IMR-90 (cell line): ENCODE measurements at regions not wholly inside any gene's neighbourhood (a gene's known extent, or its start where the extent isn't known, plus 50 kb on each side); places are given as distances from the start of the nearest gene placed in this dataset.

Experiments
- ATAC-seq: fragments of 200-7000 bp; cut with Tn5 transposase; 2 replicates; pipeline ENCODE4 v1.9.1; 2020; ENCODE audit warnings: low read depth, mild to moderate bottlenecking, moderate library complexity
- BruUV-seq: library from RNA; stranded (reverse); fragments of 400-500 nt; replicated peaks from 2 replicates; lab custom pipeline; 2021; lab: Mats Ljungman, UMichigan
- CTCF ChIA-PET: fragments of 300-600 bp; formaldehyde crosslinking; extraction: SDS; loops from one replicate; lab custom pipeline; 2021; ENCODE audit warnings: antibody characterized with exemption; lab: Yijun Ruan, JAX
- POLR2A ChIA-PET: fragments of 300-600 bp; sonication (Branson Sonifier 250); formaldehyde crosslinking; loops from one replicate; lab custom pipeline; 2022; ENCODE audit warnings: antibody characterized with exemption; ENCODE audit not compliant: unreplicated experiment; lab: Charles Lee
- DNase-seq: peaks from one replicate; pipeline ENCODE4 v3.0.0; 2013
- H2AFZ ChIP-seq: replicated peaks from 2 replicates; pipeline ENCODE3; 2013; ENCODE audit warnings: low read length, mild to moderate bottlenecking; ENCODE audit not compliant: poor library complexity
- H2AK5ac ChIP-seq: 2 replicates; pipeline ENCODE4 v1.6.1; 2013; ENCODE audit warnings: low read depth, low read length, inconsistent platforms
- H2AK9ac ChIP-seq: replicated peaks from 2 replicates; pipeline ENCODE3; 2013; ENCODE audit warnings: mild to moderate bottlenecking, low read depth, low read length, moderate library complexity; ENCODE audit not compliant: poor library complexity
- H2BK120ac ChIP-seq: 2 replicates; pipeline ENCODE4 v1.6.1; 2013; ENCODE audit warnings: low read depth, low read length, inconsistent platforms
- H2BK15ac ChIP-seq: 3 replicates; pipeline ENCODE4 v1.6.1; 2013; ENCODE audit warnings: low read depth, low read length, inconsistent platforms
- H2BK20ac ChIP-seq: 2 replicates; pipeline ENCODE4 v1.6.1; 2013; ENCODE audit warnings: low read depth, mild to moderate bottlenecking, inconsistent platforms, low read length, moderate library complexity
- H2BK5ac ChIP-seq: 2 replicates; pipeline ENCODE4 v1.6.1; 2013; ENCODE audit warnings: mild to moderate bottlenecking, low read depth, low read length, inconsistent platforms; ENCODE audit not compliant: poor library complexity, severe bottlenecking
- H3K14ac ChIP-seq: replicated peaks from 2 replicates; pipeline ENCODE4 v1.6.1; 2013; ENCODE audit warnings: low read depth, low read length, inconsistent platforms
- H3K18ac ChIP-seq: 2 replicates; pipeline ENCODE4 v1.6.1; 2013; ENCODE audit warnings: low read depth, low read length, control low read depth
- H3K23ac ChIP-seq: 2 replicates; pipeline ENCODE4 v1.6.1; 2013; ENCODE audit warnings: low read depth, low read length, inconsistent platforms
- H3K27ac ChIP-seq: 2 replicates; pipeline ENCODE4 v1.5.1; 2013; ENCODE audit warnings: mild to moderate bottlenecking, control low read depth, low read length; ENCODE audit not compliant: insufficient read depth
- H3K27me3 ChIP-seq: 2 replicates; pipeline ENCODE4 v1.6.1; 2013; ENCODE audit warnings: low read length; ENCODE audit not compliant: control insufficient read depth, insufficient read depth
- H3K36me3 ChIP-seq: 2 replicates; pipeline ENCODE4 v1.6.1; 2013; ENCODE audit warnings: low read length, mixed read lengths; ENCODE audit not compliant: control insufficient read depth, insufficient read depth
- H3K4ac ChIP-seq: 2 replicates; pipeline ENCODE4 v1.6.1; 2013; ENCODE audit warnings: low read depth, low read length, inconsistent platforms
- H3K4me1 ChIP-seq: 2 replicates; pipeline ENCODE4 v1.6.1; 2013; ENCODE audit warnings: low read length, mixed read lengths; ENCODE audit not compliant: control insufficient read depth, insufficient read depth
- H3K4me2 ChIP-seq: 2 replicates; pipeline ENCODE4 v1.6.1; 2013; ENCODE audit warnings: low read depth, mild to moderate bottlenecking, control low read depth, low read length, moderate library complexity
- H3K4me3 ChIP-seq: 2 replicates; pipeline ENCODE4 v1.5.1; 2013; ENCODE audit warnings: low read depth, mild to moderate bottlenecking, control low read depth, low read length, moderate library complexity; ENCODE audit not compliant: insufficient read depth
- H3K56ac ChIP-seq: 2 replicates; pipeline ENCODE4 v1.6.1; 2013; ENCODE audit warnings: low read length, inconsistent platforms; ENCODE audit not compliant: insufficient read depth; ENCODE audit errors: extremely low read depth
- H3K79me1 ChIP-seq, 2 experiments: 2 replicates each; pipeline ENCODE4 v1.6.1; 2013; ENCODE audit warnings: low read length in 2 of 2, inconsistent platforms in 1 of 2, low read depth in 1 of 2
- H3K9ac ChIP-seq: 2 replicates; pipeline ENCODE4 v1.6.1; 2013; ENCODE audit warnings: low read depth, low read length, control low read depth
- H3K9me1 ChIP-seq: 2 replicates; pipeline ENCODE4 v1.6.1; 2013; ENCODE audit warnings: low read length, inconsistent platforms; ENCODE audit not compliant: insufficient read depth
- H3K9me3 ChIP-seq: 2 replicates; pipeline ENCODE4 v1.6.1; 2013; ENCODE audit warnings: low read length; ENCODE audit not compliant: control insufficient read depth, insufficient read depth
- H4K20me1 ChIP-seq: 2 replicates; pipeline ENCODE4 v1.6.1; 2013; ENCODE audit warnings: low read length, inconsistent platforms; ENCODE audit not compliant: insufficient read depth
- H4K5ac ChIP-seq: 2 replicates; pipeline ENCODE4 v1.6.1; 2013; ENCODE audit warnings: mild to moderate bottlenecking, low read depth, low read length, control low read depth
- H4K8ac ChIP-seq, 2 experiments: 2 replicates each; pipeline ENCODE4 v1.6.1; 2013; ENCODE audit warnings: low read depth in 2 of 2, low read length in 2 of 2, control low read depth in 1 of 2, inconsistent platforms in 1 of 2
- H4K91ac ChIP-seq: 2 replicates; pipeline ENCODE4 v1.6.1; 2013; ENCODE audit warnings: low read depth, low read length, inconsistent platforms; ENCODE audit not compliant: insufficient read depth
- BHLHE40 ChIP-seq: fragments of 150-350 bp; IDR thresholded peaks from 2 replicates; pipeline ENCODE4 v1.6.1; 2016; ENCODE audit warnings: mild to moderate bottlenecking, low read depth, low read length
- CEBPB ChIP-seq: IDR thresholded peaks from 2 replicates; pipeline ENCODE4 v1.6.1; 2012; ENCODE audit warnings: low read depth, low read length, improper control_type of control experiment
- MAFK ChIP-seq: IDR thresholded peaks from 2 replicates; pipeline ENCODE4 v1.6.1; 2012; ENCODE audit warnings: low read depth, low read length, improper control_type of control experiment
- POLR2A ChIP-seq: IDR thresholded peaks from 2 replicates; pipeline ENCODE4 v1.6.1; 2012; ENCODE audit warnings: mild to moderate bottlenecking, low read depth, low read length
- WGBS, 2 experiments: methylation state at CpG; one replicate each; pipeline versions ENCODE4 v1.1.5 to v1.1.7; 2013; ENCODE audit warnings: missing lambda C conversion rate in 2 of 2; ENCODE audit not compliant: insufficient read length in 1 of 2; ENCODE audit errors: extremely low coverage in 2 of 2; 5-methylcytosine and 5-hydroxymethylcytosine counted together
- dilution Hi-C: fragments of 300-500 bp; cut with HindIII; formaldehyde crosslinking; loops from one replicate; pipeline ENCODE4 v1.14.3; 2018; ENCODE audit warnings: low sequenced_read_pairs; ENCODE audit not compliant: unreplicated experiment
- in situ Hi-C: fragments of 300-500 bp; cut with MboI; formaldehyde crosslinking; loops from 3 replicates; pipeline ENCODE4 v1.14.3; 2019; ENCODE audit warnings: low sequenced_read_pairs, inconsistent platforms, mixed read lengths
- intact Hi-C: fragments of 100-400 bp; cut with micrococcal nuclease; formaldehyde crosslinking; loops from 2 replicates; pipeline ENCODE4 v1.10.0; 2022

DNA sequence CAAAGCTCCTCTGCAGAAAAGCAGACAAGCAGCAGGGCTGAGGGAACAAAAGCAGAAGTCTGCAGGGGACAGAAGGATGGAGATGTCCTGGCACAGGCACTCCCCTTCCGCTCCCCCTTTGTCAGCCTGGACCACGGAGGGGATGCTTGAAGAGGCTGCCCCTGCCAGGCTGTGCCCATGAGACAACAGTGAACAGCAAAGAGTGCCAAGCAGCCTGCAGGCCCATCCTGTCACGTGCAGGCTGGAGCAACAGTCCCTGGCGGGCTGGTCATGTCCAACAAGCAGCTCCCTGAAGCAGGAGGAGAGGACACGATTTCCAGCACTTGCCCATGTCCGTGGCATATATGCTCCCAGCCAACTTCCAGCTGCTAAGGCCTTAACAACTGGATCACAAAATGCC is 132.3 kb downstream of the IRX2 start:
- dilution Hi-C loops (no loop called here), intact Hi-C loops (no loop called here), in situ Hi-C loops (no loop called here)
- no peak for ATAC-seq
- Histone ChIP-seq H2AK5ac (no peak overlapping the region), H3K9ac (no peak overlapping the region), H2BK120ac (no peak overlapping the region), H3K27me3 (no peaks in the 10 kb centered on the region), H3K4me1 (no peaks in the 10 kb centered on the region), H3K36me3 (no peaks in the 10 kb centered on the region), H3K4me2 (no peak overlapping the region), H4K8ac (no peak overlapping the region), H4K5ac (no peak overlapping the region), H3K4me3 (no peak overlapping the region), H3K14ac (no peak overlapping the region), H3K23ac (no peak overlapping the region), H2BK5ac (no peak overlapping the region), H3K9me1 (no peaks in the 10 kb centered on the region), H3K56ac (no peak overlapping the region), H3K4ac (no peak overlapping the region), H3K79me1 (no peaks in the 10 kb centered on the region), H3K9me3 (peaks cover 40% of the 10 kb centered on the region), H4K20me1 (no peaks in the 10 kb centered on the region), H2BK15ac (no peak overlapping the region), H2AK9ac (peak overlapping the region; percentile 50), H2AFZ (no peak overlapping the region), H4K91ac (no peak overlapping the region), H2BK20ac (no peak overlapping the region), H3K27ac (no peak overlapping the region), H3K18ac (no peak overlapping the region)
- BruUV-seq, result no TSS peak
- no peak for DNase-seq
- WGBS, 2 experiments, result 32% methylated on average over 3 of the region's 6 CpGs; no CpG with 5 or more reads in 1 of the 2 experiments
- TF ChIP-seq POLR2A, result no peak
- no peak for TF ChIP-seq BHLHE40
- TF ChIP-seq MAFK, result no peak
- no peak for TF ChIP-seq CEBPB
- ChIA-PET CTCF (no interaction called here), POLR2A (no interaction called here)
